Body of pancreas (tissue), 4 donors: ENCODE measurements at regions not wholly inside any gene's neighbourhood (a gene's known extent, or its start where the extent isn't known, plus 50 kb on each side); places are given as distances from the start of the nearest gene placed in this dataset.
A peak's percentile ranks its signal among the peaks of the same experiment; 100 is the strongest.

Experiments
- ATAC-seq: fragments of 150-250 bp; one replicate; pipeline ENCODE4 v1.9.1; 2016
- DNase-seq, 4 donors: peaks; one replicate each; pipeline ENCODE4 v3.0.0-alpha.2; 2019
- H3K27ac ChIP-seq, 4 donors: fragments of 200-600 bp; sonication (generic); 1 replicate in 3 of 4; 2 replicates in 1 of 4; pipeline versions ENCODE4 v1.5.1 to v1.6.1; 2016 to 2019; ENCODE audit warnings: mild to moderate bottlenecking in 1 of 4, mixed read lengths in 1 of 4, moderate library complexity in 1 of 4
- H3K27me3 ChIP-seq, 2 donors: fragments of 200-600 bp; sonication (generic); one replicate each; pipeline ENCODE4 v1.6.0; 2016; ENCODE audit warnings: mild to moderate bottlenecking in 1 of 2
- H3K36me3 ChIP-seq, 2 donors: fragments of 200-600 bp; sonication (generic); replicated peaks in 1 of 2; 2 replicates each; pipeline ENCODE4 v1.5.1; 2016; ENCODE audit warnings: low read depth in 2 of 2; ENCODE audit not compliant: insufficient read depth in 1 of 2
- H3K4me1 ChIP-seq: fragments of 200-600 bp; sonication (generic); one replicate; pipeline ENCODE4 v1.6.0; 2016
- H3K4me3 ChIP-seq, 2 donors: fragments of 200-600 bp; sonication (generic); 1 replicate in 1 of 2; 2 replicates in 1 of 2; pipeline ENCODE4 v1.5.1; 2016 to 2019
- H3K9me3 ChIP-seq, 3 donors: fragments of 200-600 bp; sonication (generic); 1 replicate in 2 of 3; 2 replicates in 1 of 3; pipeline ENCODE4 v1.5.1; 2016
- CTCF ChIP-seq, 7 experiments: fragments of 450-650 bp in 4 of 7; fragments of 200-600 bp in 3 of 7; sonication (generic) in 3 of 7; IDR thresholded peaks; one replicate each; pipeline ENCODE4 v1.5.1; 2016 to 2019; ENCODE audit warnings: antibody characterized with exemption in 7 of 7
- POLR2A ChIP-seq, 3 donors: fragments of 450-650 bp; IDR thresholded peaks; one replicate each; pipeline ENCODE4 v1.6.1; 2016; ENCODE audit warnings: antibody characterized with exemption in 3 of 3, mild to moderate bottlenecking in 2 of 3
- WGBS, 2 donors: methylation state at CpG; one replicate each; pipeline ENCODE4 v1.1.5; 2017; 5-methylcytosine and 5-hydroxymethylcytosine counted together
- intact Hi-C: fragments of 100-400 bp; cut with DNase I; formaldehyde crosslinking; loops from one replicate; pipeline ENCODE4 v1.15.1; 2023

- intact Hi-C loops: no loop called here
- Histone ChIP-seq H3K9me3 (no peaks in the 10 kb centered on the region), H3K4me1 (no peaks in the 10 kb centered on the region), H3K4me3 (no peak overlapping the region), H3K36me3 (no peaks in the 10 kb centered on the region), H3K27ac (no peak overlapping the region), H3K27me3 (no peaks in the 10 kb centered on the region)
- peak in 2 of 4 donors; percentile 14 to 15 for DNase-seq
- ATAC-seq: no peak
- no peak for TF ChIP-seq POLR2A (IDR thresholded peaks at IDR 0.05)
- TF ChIP-seq CTCF (IDR thresholded peaks at IDR 0.05): no peak
- 77 to 88% methylated on average over 6 of the region's 6 CpGs for whole genome bisulfite sequencing, 2 donors
Observed at GRCh38 chr11:28729339-28729738, 621.2 kb downstream of the METTL15 start.

GRCh38 chr11:28728666-28729065 is 620.5 kb downstream of the METTL15 start:
- intact Hi-C loops: no loop called here
- Histone ChIP-seq H3K27me3 (no peaks in the 10 kb centered on the region), H3K4me3 (no peak overlapping the region), H3K36me3 (no peaks in the 10 kb centered on the region), H3K4me1 (no peaks in the 10 kb centered on the region), H3K9me3 (no peaks in the 10 kb centered on the region), H3K27ac (no peak overlapping the region)
- ATAC-seq (no peak), DNase-seq (no peak)
- TF ChIP-seq CTCF (IDR thresholded peaks at IDR 0.05) (no peak), POLR2A (IDR thresholded peaks at IDR 0.05) (no peak)
- WGBS, 2 donors: 24 to 44% methylated on average over 1 of the region's 1 CpG

- intact Hi-C loops: no loop called here
- Histone ChIP-seq H3K9me3 (no peaks in the 10 kb centered on the region), H3K36me3 (no peaks in the 10 kb centered on the region), H3K27me3 (no peaks in the 10 kb centered on the region), H3K4me3 (no peak overlapping the region), H3K4me1 (no peaks in the 10 kb centered on the region), H3K27ac (no peak overlapping the region)
- ATAC-seq (no peak), DNase-seq (no peak)
- WGBS, 2 donors: 61 to 79% methylated on average over 3 of the region's 3 CpGs
- TF ChIP-seq CTCF (IDR thresholded peaks at IDR 0.05) (no peak), POLR2A (IDR thresholded peaks at IDR 0.05) (no peak)
Observed at GRCh38 chr11:28727254-28727653, 619.1 kb downstream of the METTL15 start.

- TF ChIP-seq POLR2A (IDR thresholded peaks at IDR 0.05) (no peak), CTCF (IDR thresholded peaks at IDR 0.05) (no peak)
Observed at GRCh38 chr11:28726432-28726831, 618.2 kb downstream of the METTL15 start.

GRCh38 chr11:28715726-28716125 is 607.5 kb downstream of the METTL15 start:
- H3K27me3 ChIP-seq: no peaks in the 10 kb centered on the region
- no peaks in the 10 kb centered on the region for H3K36me3 ChIP-seq
- no peaks in the 10 kb centered on the region for H3K4me1 ChIP-seq
- DNase-seq (no peak), ATAC-seq (no peak)
- intact Hi-C loops: no loop called here
- H3K4me3 ChIP-seq: no peak overlapping the region
- TF ChIP-seq POLR2A (IDR thresholded peaks at IDR 0.05): no peak
- whole genome bisulfite sequencing, 2 donors: 53 to 60% methylated on average over 4 of the region's 4 CpGs
- H3K27ac ChIP-seq: no peak overlapping the region
- H3K9me3 ChIP-seq: no peaks in the 10 kb centered on the region

More at GRCh38 chr11:28726432-28726831, 618.2 kb downstream of the METTL15 start:
- Histone ChIP-seq H3K9me3 (no peaks in the 10 kb centered on the region), H3K4me1 (no peaks in the 10 kb centered on the region), H3K27me3 (no peaks in the 10 kb centered on the region), H3K27ac (no peak overlapping the region), H3K4me3 (no peak overlapping the region), H3K36me3 (no peaks in the 10 kb centered on the region)
- DNase-seq: no peak
- ATAC-seq: no peak
- intact Hi-C loops: no loop called here
- 43 to 55% methylated on average over 1 of the region's 1 CpG for WGBS, 2 donors
